Dendritic cell treated with granulocyte-macrophage colony-stimulating factor and Interleukin-4, amounts not matched to agents 40 ng/mL and 50 ng/mL, for 4 days (primary cell): ENCODE measurements at regions not wholly inside any gene's neighbourhood (a gene's known extent, or its start where the extent isn't known, plus 50 kb on each side); places are given as distances from the start of the nearest gene placed in this dataset.
"Not testable (repeated sequence)": the region's sequence is repeated elsewhere in the genome, so short reads cannot be mapped to it uniquely, and the experiment has no call there.

Source experiments
- H3K27ac Mint-ChIP-seq: one replicate; pipeline ENCODE4 v1.8.0; 2022; ENCODE audit warnings: mild to moderate bottlenecking, mixed read lengths
- H3K27me3 Mint-ChIP-seq: one replicate; pipeline ENCODE4 v1.8.0; 2022; ENCODE audit warnings: mild to moderate bottlenecking, mixed read lengths
- H3K36me3 Mint-ChIP-seq: one replicate; pipeline ENCODE4 v1.8.0; 2022; ENCODE audit warnings: low read depth, mixed read lengths
- H3K4me1 Mint-ChIP-seq: one replicate; pipeline ENCODE4 v1.8.0; 2022; ENCODE audit warnings: low read depth, mixed read lengths
- H3K4me3 Mint-ChIP-seq: one replicate; pipeline ENCODE4 v1.8.0; 2022; ENCODE audit warnings: mild to moderate bottlenecking, moderate library complexity, mixed read lengths
- H3K9me3 Mint-ChIP-seq: one replicate; pipeline ENCODE4 v1.8.0; 2022; ENCODE audit warnings: mixed read lengths
- intact Hi-C: fragments of 100-400 bp; cut with micrococcal nuclease; formaldehyde crosslinking; loops from one replicate; pipeline ENCODE4 v1.15.0; 2022

GRCh38 chr14:106257569-106257994 lies 731.2 kb downstream of the TMEM121 start:
- H3K4me1 Mint-ChIP-seq, H3K27me3 Mint-ChIP-seq, H3K36me3 Mint-ChIP-seq, H3K4me3 Mint-ChIP-seq, H3K9me3 Mint-ChIP-seq, H3K27ac Mint-ChIP-seq, intact Hi-C loops: not testable (repeated sequence)

GRCh38 chr14:106268013-106268727 lies 741.8 kb downstream of the TMEM121 start:
- intact Hi-C loops, result no loop called here
- no peaks in the 10 kb centered on the region for H3K36me3 Mint-ChIP-seq
- H3K27ac Mint-ChIP-seq, result no peak overlapping the region
- no peak overlapping the region for H3K4me3 Mint-ChIP-seq
- H3K4me1 Mint-ChIP-seq, result peaks cover 11% of the 10 kb centered on the region
- H3K9me3 Mint-ChIP-seq, result no peaks in the 10 kb centered on the region
- H3K27me3 Mint-ChIP-seq, result peaks cover 1% of the 10 kb centered on the region

- Mint-ChIP-seq H3K36me3 (no peaks in the 10 kb centered on the region), H3K4me3 (no peak overlapping the region), H3K9me3 (no peaks in the 10 kb centered on the region), H3K27ac (no peak overlapping the region), H3K4me1 (peaks cover 11% of the 10 kb centered on the region), H3K27me3 (peaks cover 1% of the 10 kb centered on the region)
- intact Hi-C loops, result no loop called here
Measured at GRCh38 chr14:106269029-106269428, 742.6 kb downstream of the TMEM121 start.

GRCh38 chr14:106269451-106270204 lies 743.2 kb downstream of the TMEM121 start:
- H3K4me3 Mint-ChIP-seq, result no peak overlapping the region
- no peak overlapping the region for H3K27ac Mint-ChIP-seq
- intact Hi-C loops, result no loop called here
- H3K36me3 Mint-ChIP-seq, result no peaks in the 10 kb centered on the region
- H3K9me3 Mint-ChIP-seq, result no peaks in the 10 kb centered on the region
- peaks cover 1% of the 10 kb centered on the region for H3K27me3 Mint-ChIP-seq
- peaks cover 11% of the 10 kb centered on the region for H3K4me1 Mint-ChIP-seq

- intact Hi-C loops, H3K27ac Mint-ChIP-seq, H3K27me3 Mint-ChIP-seq, H3K36me3 Mint-ChIP-seq, H3K4me3 Mint-ChIP-seq, H3K9me3 Mint-ChIP-seq: not testable (repeated sequence)
- H3K4me1 Mint-ChIP-seq, result peaks cover 11% of the 10 kb centered on the region
Measured at GRCh38 chr14:106270476-106271121, 744.2 kb downstream of the TMEM121 start.

- H3K4me1 Mint-ChIP-seq, result no peaks in the 10 kb centered on the region
- no peak overlapping the region for H3K27ac Mint-ChIP-seq
- H3K4me3 Mint-ChIP-seq, result no peak overlapping the region
- no peaks in the 10 kb centered on the region for H3K36me3 Mint-ChIP-seq
- no peaks in the 10 kb centered on the region for H3K9me3 Mint-ChIP-seq
- intact Hi-C loops, result no loop called here
- H3K27me3 Mint-ChIP-seq, result peaks cover 2% of the 10 kb centered on the region
Measured at GRCh38 chr14:106276326-106277267, 750.2 kb downstream of the TMEM121 start.

GRCh38 chr14:106277503-106277902 lies 751.1 kb downstream of the TMEM121 start:
- Mint-ChIP-seq H3K36me3 (no peaks in the 10 kb centered on the region), H3K27me3 (peaks cover 2% of the 10 kb centered on the region)
- intact Hi-C loops, result no loop called here

GRCh38 chr14:106280876-106281275 lies 754.5 kb downstream of the TMEM121 start:
- Mint-ChIP-seq H3K9me3 (no peaks in the 10 kb centered on the region), H3K4me3 (no peak overlapping the region), H3K36me3 (no peaks in the 10 kb centered on the region), H3K27me3 (peaks cover 2% of the 10 kb centered on the region), H3K4me1 (no peaks in the 10 kb centered on the region), H3K27ac (no peak overlapping the region)
- intact Hi-C loops, result no loop called here

More at GRCh38 chr14:106277503-106277902, 751.1 kb downstream of the TMEM121 start:
- no peaks in the 10 kb centered on the region for H3K4me1 Mint-ChIP-seq
- H3K27ac Mint-ChIP-seq, result no peak overlapping the region
- no peak overlapping the region for H3K4me3 Mint-ChIP-seq
- no peaks in the 10 kb centered on the region for H3K9me3 Mint-ChIP-seq

GRCh38 chr14:106286697-106287290 lies 760.4 kb downstream of the TMEM121 start:
- Mint-ChIP-seq H3K27ac (no peak overlapping the region), H3K4me1 (no peaks in the 10 kb centered on the region)

GRCh38 chr14:106287506-106287905 lies 761.1 kb downstream of the TMEM121 start:
- intact Hi-C loops, result no loop called here
- no peak overlapping the region for H3K4me3 Mint-ChIP-seq
- no peaks in the 10 kb centered on the region for H3K4me1 Mint-ChIP-seq
- no peaks in the 10 kb centered on the region for H3K36me3 Mint-ChIP-seq
- no peak overlapping the region for H3K27ac Mint-ChIP-seq
- H3K9me3 Mint-ChIP-seq, result peaks cover 8% of the 10 kb centered on the region
- no peaks in the 10 kb centered on the region for H3K27me3 Mint-ChIP-seq

More at GRCh38 chr14:106286697-106287290, 760.4 kb downstream of the TMEM121 start:
- Mint-ChIP-seq H3K4me3 (no peak overlapping the region), H3K9me3 (peaks cover 8% of the 10 kb centered on the region), H3K27me3 (no peaks in the 10 kb centered on the region), H3K36me3 (no peaks in the 10 kb centered on the region)
- intact Hi-C loops, result no loop called here

GRCh38 chr14:106291626-106292025 lies 765.2 kb downstream of the TMEM121 start:
- Mint-ChIP-seq H3K27me3 (no peaks in the 10 kb centered on the region), H3K4me1 (no peaks in the 10 kb centered on the region), H3K27ac (no peak overlapping the region), H3K9me3 (peaks cover 6% of the 10 kb centered on the region), H3K36me3 (no peaks in the 10 kb centered on the region), H3K4me3 (no peak overlapping the region)
- intact Hi-C loops, result no loop called here

- Mint-ChIP-seq H3K4me3 (no peak overlapping the region), H3K4me1 (no peaks in the 10 kb centered on the region), H3K9me3 (no peaks in the 10 kb centered on the region), H3K27ac (no peak overlapping the region), H3K36me3 (no peaks in the 10 kb centered on the region), H3K27me3 (no peaks in the 10 kb centered on the region)
- intact Hi-C loops, result no loop called here
Measured at GRCh38 chr14:106294324-106294723, 767.9 kb downstream of the TMEM121 start.

- H3K27ac Mint-ChIP-seq, H3K9me3 Mint-ChIP-seq, H3K4me1 Mint-ChIP-seq, H3K36me3 Mint-ChIP-seq, H3K27me3 Mint-ChIP-seq, H3K4me3 Mint-ChIP-seq, intact Hi-C loops: not testable (repeated sequence)
Measured at GRCh38 chr14:106300951-106301510, 774.6 kb downstream of the TMEM121 start.
